NCI-H226 (cell line): ENCODE measurements at regions not wholly inside any gene's neighbourhood (a gene's known extent, or its start where the extent isn't known, plus 50 kb on each side); places are given as distances from the start of the nearest gene placed in this dataset.
"Not testable (repeated sequence)": the region's sequence is repeated elsewhere in the genome, so short reads cannot be mapped to it uniquely, and the experiment has no call there.

Experiments used
- DNase-seq: peaks from one replicate; pipeline ENCODE4 v3.0.0-alpha.2; 2015

GRCh38 chr1:188958461-188959115 is 1519.1 kb downstream of the BRINP3 start:
- no peak for DNase-seq

- DNase-seq, result no peak
These were observed 1490.8 kb downstream of the BRINP3 start for GRCh38 chr1:188986745-188987417.

- DNase-seq, result no peak
These were observed 1489.1 kb downstream of the BRINP3 start for GRCh38 chr1:188988589-188988988.

- no peak for DNase-seq
These were observed 1486.3 kb downstream of the BRINP3 start for GRCh38 chr1:188991221-188991930.

- DNase-seq, result no peak
These were observed 1469.8 kb downstream of the BRINP3 start for GRCh38 chr1:189007824-189008223.

- no peak for DNase-seq
These were observed 1456.1 kb downstream of the BRINP3 start for GRCh38 chr1:189021577-189021976.

- DNase-seq, result no peak
These were observed 1455.6 kb downstream of the BRINP3 start for GRCh38 chr1:189022015-189022414.

- no peak for DNase-seq
These were observed 1450.2 kb downstream of the BRINP3 start for GRCh38 chr1:189027512-189027911.

- no peak for DNase-seq
These were observed 1444.5 kb downstream of the BRINP3 start for GRCh38 chr1:189033169-189033568.

- DNase-seq, result no peak
These were observed 1441.0 kb downstream of the BRINP3 start for GRCh38 chr1:189036628-189037027.

GRCh38 chr1:189046127-189046526 is 1431.5 kb downstream of the BRINP3 start:
- no peak for DNase-seq

GRCh38 chr1:189084811-189085210 is 1392.9 kb downstream of the BRINP3 start:
- no peak for DNase-seq

GRCh38 chr1:189103956-189104355 is 1373.7 kb downstream of the BRINP3 start:
- DNase-seq, result no peak

GRCh38 chr1:189117072-189117770 is 1360.4 kb downstream of the BRINP3 start:
- no peak for DNase-seq

- DNase-seq, result peak; percentile 56
These were observed 1355.7 kb downstream of the BRINP3 start for GRCh38 chr1:189121941-189122340.

GRCh38 chr1:189125694-189126093 is 1352.0 kb downstream of the BRINP3 start:
- no peak for DNase-seq

- DNase-seq, result no peak
These were observed 1346.1 kb downstream of the BRINP3 start for GRCh38 chr1:189131576-189131975.

GRCh38 chr1:189139748-189140147 is 1337.9 kb downstream of the BRINP3 start:
- DNase-seq, result not testable (repeated sequence)

- DNase-seq, result no peak
These were observed 1336.6 kb downstream of the BRINP3 start for GRCh38 chr1:189141056-189141455.

- no peak for DNase-seq
These were observed 1327.9 kb downstream of the BRINP3 start for GRCh38 chr1:189149547-189150375.

GRCh38 chr1:189150624-189151023 is 1327.0 kb downstream of the BRINP3 start:
- DNase-seq, result no peak

GRCh38 chr1:189151361-189151760 is 1326.3 kb downstream of the BRINP3 start:
- DNase-seq, result no peak
